Esophagus squamous epithelium (tissue), 4 donors: ENCODE measurements at regions not wholly inside any gene's neighbourhood (a gene's known extent, or its start where the extent isn't known, plus 50 kb on each side); places are given as distances from the start of the nearest gene placed in this dataset.

Source experiments
- POLR2A ChIP-seq, 4 donors: fragments of 450-650 bp; IDR thresholded peaks; one replicate each; pipeline ENCODE4 v1.6.1; 2017; ENCODE audit warnings: antibody characterized with exemption in 4 of 4, mild to moderate bottlenecking in 4 of 4, moderate library complexity in 3 of 4
- TF ChIP-seq, protein P1 (sequence below), 6 experiments: fragments of 450-650 bp in 4 of 6; fragments of 200-600 bp in 2 of 6; sonication (generic) in 2 of 6; IDR thresholded peaks; one replicate each; pipeline ENCODE4 v1.5.1; 2016 to 2019; ENCODE audit warnings: antibody characterized with exemption in 6 of 6, mild to moderate bottlenecking in 4 of 6, moderate library complexity in 4 of 6

DNA sequence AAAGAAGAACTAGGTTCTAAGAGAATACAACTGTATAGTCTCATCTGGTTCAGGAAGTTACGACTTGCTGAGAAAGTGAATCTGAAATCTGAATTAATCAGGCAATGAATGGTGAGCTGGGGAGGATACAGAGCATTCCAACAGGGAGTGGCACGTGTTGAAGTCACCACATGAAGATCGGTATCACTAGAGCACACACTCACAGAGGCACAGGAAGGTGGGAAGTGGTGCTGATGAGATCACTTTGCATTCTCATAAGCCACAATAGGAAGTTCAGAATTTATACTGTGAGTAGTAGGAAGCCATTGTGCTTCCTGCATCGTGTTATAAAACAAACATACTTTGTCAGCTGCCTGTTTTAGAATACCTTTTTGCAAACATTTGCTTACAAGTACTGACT lies 615.0 kb upstream of the DDX18 start:
- no peak for TF ChIP-seq POLR2A (IDR thresholded peaks at IDR 0.05)
- TF ChIP-seq, protein P1, sequence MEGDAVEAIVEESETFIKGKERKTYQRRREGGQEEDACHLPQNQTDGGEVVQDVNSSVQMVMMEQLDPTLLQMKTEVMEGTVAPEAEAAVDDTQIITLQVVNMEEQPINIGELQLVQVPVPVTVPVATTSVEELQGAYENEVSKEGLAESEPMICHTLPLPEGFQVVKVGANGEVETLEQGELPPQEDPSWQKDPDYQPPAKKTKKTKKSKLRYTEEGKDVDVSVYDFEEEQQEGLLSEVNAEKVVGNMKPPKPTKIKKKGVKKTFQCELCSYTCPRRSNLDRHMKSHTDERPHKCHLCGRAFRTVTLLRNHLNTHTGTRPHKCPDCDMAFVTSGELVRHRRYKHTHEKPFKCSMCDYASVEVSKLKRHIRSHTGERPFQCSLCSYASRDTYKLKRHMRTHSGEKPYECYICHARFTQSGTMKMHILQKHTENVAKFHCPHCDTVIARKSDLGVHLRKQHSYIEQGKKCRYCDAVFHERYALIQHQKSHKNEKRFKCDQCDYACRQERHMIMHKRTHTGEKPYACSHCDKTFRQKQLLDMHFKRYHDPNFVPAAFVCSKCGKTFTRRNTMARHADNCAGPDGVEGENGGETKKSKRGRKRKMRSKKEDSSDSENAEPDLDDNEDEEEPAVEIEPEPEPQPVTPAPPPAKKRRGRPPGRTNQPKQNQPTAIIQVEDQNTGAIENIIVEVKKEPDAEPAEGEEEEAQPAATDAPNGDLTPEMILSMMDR (IDR thresholded peaks at IDR 0.05) = no peak
